MV-4-11 (cell line): ENCODE measurements at regions not wholly inside any gene's neighbourhood (a gene's known extent, or its start where the extent isn't known, plus 50 kb on each side); places are given as distances from the start of the nearest gene placed in this dataset.

Experiments used
- DNase-seq: peaks from one replicate; lab custom pipeline; 2025; lab: John Stamatoyannopoulos, UW

DNA sequence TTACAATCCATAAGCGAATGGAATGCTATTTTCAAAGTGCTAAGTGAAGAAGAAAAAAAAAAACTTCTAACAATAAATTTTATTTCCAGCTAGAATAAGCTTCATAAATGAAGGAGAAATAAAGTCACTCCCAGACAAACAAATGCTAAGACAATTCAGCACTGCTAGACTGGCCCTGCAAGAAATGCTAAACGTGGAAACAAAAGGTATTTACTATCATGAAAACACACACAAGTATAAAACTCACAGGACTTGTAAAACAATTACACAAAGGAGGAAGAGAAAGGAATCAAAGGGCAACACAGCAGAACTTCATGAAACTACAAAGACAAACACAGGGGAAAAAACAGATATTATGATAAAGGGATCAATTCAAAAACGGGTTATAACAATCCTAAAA lies 85.8 kb upstream of the NELL2 start:
- DNase-seq = no peak

DNA sequence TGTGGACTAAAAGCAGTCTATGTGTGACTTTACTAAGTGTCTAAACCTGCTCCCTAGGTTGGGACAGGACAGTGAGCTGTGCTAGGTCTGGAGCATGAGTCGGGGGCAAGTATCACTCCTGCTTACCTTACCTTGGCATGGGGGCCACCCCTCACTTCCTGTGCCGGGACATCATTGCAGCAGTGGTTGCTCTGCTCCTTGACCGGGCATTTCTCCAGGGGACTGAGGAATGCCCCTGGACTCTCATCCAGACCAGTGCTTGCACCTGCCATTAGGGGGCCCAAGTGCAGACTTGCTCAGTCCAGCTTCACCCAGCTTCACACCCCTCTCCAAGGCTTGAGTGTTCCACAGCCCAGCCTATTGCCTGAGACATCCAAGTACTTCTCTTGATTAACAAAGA lies 84.7 kb upstream of the NELL2 start:
- no peak for DNase-seq

DNA sequence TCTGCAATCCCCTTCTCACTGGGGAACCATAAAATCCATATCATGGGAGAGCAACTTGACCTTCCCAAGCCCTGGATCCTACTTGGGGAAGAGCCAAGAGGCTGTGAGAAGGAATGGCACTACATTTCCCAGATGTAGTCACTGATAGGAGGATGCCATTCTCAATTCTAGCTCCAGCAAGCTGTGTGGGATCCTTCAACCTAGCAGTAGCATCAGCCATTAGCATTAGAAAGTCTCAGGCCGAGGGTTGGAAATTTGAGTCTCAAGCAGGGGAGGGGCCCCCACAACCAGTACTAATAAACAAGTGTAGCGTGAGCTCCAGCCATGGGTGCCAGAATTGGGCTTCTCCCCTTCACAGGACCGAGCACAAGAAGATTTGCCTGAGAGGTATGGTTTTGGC lies 84.3 kb upstream of the NELL2 start:
- no peak for DNase-seq

DNA sequence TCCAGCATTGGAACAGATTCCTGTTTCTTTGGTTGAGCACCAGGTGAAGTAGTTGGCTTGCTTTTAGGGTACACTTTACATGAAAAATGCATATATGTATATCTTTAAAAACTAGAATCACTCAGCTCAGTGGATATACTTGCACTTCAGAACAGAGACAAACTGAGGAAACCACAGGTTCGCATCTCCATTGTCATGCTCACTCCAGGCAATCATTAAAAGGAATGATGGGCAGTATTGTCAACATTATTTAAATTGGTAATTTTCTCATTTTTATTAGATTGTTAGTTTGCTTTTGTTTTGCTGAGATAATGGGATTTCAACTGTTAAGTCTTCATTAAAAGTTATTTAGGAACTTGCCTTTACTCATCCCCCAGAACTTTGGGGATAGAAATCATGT lies 71.0 kb upstream of the NELL2 start:
- no peak for DNase-seq

DNA sequence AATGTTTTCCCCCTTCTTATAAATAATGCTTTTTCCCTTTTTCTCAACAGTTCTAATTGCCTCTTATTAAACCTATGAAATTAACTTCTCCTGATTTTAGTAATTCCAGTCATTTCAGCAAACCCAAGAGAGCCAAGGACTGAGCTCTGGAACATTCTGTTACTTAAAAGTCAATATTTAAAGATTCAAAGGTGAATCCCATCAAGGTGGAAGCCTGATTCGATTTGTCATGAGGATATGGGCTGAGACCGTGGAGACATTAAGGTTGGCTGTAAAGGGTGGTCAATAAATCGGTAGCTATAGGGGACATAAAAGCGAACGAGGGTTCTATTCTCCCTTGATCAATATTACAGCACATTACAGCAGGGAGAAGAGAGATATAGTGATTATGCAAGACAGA lies 66.6 kb upstream of the NELL2 start:
- DNase-seq = no peak

DNA sequence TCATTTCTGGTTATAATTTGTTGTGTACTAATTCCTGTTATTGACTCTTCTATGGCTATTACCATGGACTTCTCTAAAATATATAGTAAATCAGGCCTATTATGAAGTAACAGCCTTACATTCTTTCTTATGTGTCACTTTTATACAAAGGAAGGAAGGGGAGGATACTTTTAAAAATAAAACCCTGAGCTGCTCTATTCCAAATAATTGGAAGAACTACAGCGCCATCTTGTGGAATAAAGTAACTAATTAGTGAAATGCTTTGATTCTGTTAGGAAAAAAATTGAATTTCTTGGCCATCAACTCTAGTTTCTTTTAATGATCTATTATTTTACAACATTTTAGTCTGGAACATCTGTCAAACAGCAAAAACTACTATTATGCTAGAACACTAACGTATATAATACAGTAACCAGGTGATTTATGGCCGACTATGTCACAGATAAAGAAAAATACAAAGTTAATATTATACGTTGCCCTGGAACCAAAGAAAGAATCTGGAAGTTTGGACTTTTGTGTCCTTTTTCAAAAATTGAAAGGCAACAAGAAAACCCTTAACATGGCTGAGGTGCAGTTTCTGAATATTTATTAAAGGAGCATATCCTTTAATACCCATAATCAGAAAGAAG lies 55.0 kb upstream of the NELL2 start:
- peak; percentile 48 for DNase-seq

DNA sequence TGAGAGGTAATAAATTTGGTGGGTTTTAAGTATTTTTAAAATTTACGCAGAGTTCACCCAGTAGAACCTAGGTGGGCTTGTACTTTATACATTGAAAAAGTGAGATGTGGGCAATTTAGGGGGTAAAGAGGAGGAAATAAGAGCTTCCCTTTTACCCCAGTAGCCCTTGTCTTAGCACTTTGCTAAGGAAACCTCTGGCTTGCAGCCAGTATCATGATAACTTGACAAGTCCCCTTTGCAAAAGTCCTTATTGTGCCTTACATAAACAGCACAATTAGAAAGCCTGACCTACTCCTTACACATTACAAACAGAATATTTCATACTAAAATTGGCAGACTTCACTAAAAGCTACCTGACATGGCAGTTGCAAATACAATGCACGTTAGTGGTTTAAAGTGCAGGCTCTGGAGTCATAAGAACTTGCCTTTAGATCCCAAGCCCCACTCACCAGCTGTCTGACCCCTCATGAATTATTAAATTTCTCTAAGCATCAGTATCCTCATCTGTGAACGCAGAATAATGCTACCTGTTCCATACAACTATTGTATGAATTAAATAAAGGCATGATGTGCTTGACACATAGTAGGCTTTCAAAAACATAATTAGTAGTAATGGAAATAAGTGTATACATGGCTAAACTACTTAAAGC lies 53.2 kb upstream of the NELL2 start:
- no peak for DNase-seq
